ENCODE measurements at regions not wholly inside any gene's neighbourhood (a gene's known extent, or its start where the extent isn't known, plus 50 kb on each side); places are given as distances from the start of the nearest gene placed in this dataset.

DNA sequence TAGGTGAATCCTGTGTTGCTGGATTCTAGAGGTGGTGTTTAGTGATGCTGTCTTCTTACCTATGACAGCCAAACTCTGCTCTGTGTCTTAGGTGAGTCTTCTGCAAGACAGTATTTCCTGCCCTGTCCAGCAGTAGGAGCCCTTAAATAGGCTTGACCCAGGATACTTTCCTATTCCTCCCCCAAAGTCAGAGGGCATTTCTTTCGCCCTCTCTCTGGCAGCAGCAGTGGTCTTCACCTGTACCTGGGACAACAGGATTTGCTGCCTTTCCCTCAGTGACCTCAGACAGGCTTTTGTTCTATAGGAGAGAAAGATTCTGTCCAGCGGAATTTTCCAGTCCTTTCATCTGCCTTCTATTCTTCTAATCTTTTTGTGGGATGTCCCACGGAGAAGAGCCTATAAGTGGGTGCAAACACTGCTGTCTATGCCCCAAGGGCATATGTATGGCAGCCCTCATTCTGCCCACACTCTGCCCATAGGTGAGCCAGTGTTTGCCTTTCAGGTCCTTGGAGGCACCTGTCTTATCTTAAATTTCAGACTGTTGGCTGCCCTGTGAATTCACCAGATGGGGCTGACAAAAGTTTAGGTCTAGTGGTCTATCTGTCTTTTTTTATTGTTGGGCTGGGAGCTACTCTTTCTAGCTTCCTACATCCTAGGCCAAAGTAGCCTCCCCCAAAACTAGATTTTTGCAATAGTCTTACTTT is 177.3 kb upstream of the SPOPL start:
- no peak for DNase-seq
- Mint-ChIP-seq H3K4me1 (ENCODE audit: low read depth) (no peaks in the 10 kb centered on the region), H3K27me3 (ENCODE audit: low read depth) (no peaks in the 10 kb centered on the region), H3K9me3 (no peaks in the 10 kb centered on the region), H3K27ac (no peak overlapping the region), H3K36me3 (ENCODE audit: low read depth) (no peaks in the 10 kb centered on the region), H3K4me3 (no peak overlapping the region)
- intact Hi-C loops (cut with micrococcal nuclease), result no loop called here
- CTCF ChIA-PET, result no interaction called here

GRCh38 chr2:138327967-138328366 is 173.6 kb upstream of the SPOPL start:
- no peaks in the 10 kb centered on the region for H3K27me3 Mint-ChIP-seq (ENCODE audit: low read depth)
- no peaks in the 10 kb centered on the region for H3K9me3 Mint-ChIP-seq
- no peaks in the 10 kb centered on the region for H3K36me3 Mint-ChIP-seq (ENCODE audit: low read depth)
- no peak overlapping the region for H3K27ac Mint-ChIP-seq
- intact Hi-C loops (cut with micrococcal nuclease), result no loop called here
- CTCF ChIA-PET, result no interaction called here
- H3K4me1 Mint-ChIP-seq (ENCODE audit: low read depth), result no peaks in the 10 kb centered on the region
- H3K4me3 Mint-ChIP-seq, result no peak overlapping the region
- DNase-seq, result no peak

GRCh38 chr2:138329162-138329561 is 172.4 kb upstream of the SPOPL start:
- H3K4me1 Mint-ChIP-seq (ENCODE audit: low read depth), result no peaks in the 10 kb centered on the region
- H3K27ac Mint-ChIP-seq, result no peak overlapping the region
- intact Hi-C loops (cut with micrococcal nuclease), result no loop called here
- CTCF ChIA-PET, result no interaction called here
- no peak for DNase-seq
- no peaks in the 10 kb centered on the region for H3K36me3 Mint-ChIP-seq (ENCODE audit: low read depth)
- H3K4me3 Mint-ChIP-seq, result no peak overlapping the region
- no peaks in the 10 kb centered on the region for H3K9me3 Mint-ChIP-seq
- H3K27me3 Mint-ChIP-seq (ENCODE audit: low read depth), result no peaks in the 10 kb centered on the region

- intact Hi-C loops (cut with micrococcal nuclease), result no loop called here
- no peak overlapping the region for H3K4me3 Mint-ChIP-seq
- H3K9me3 Mint-ChIP-seq, result no peaks in the 10 kb centered on the region
- no peaks in the 10 kb centered on the region for H3K27me3 Mint-ChIP-seq (ENCODE audit: low read depth)
- H3K36me3 Mint-ChIP-seq (ENCODE audit: low read depth), result no peaks in the 10 kb centered on the region
- H3K27ac Mint-ChIP-seq, result no peak overlapping the region
- CTCF ChIA-PET, result no interaction called here
- DNase-seq, result no peak
- no peaks in the 10 kb centered on the region for H3K4me1 Mint-ChIP-seq (ENCODE audit: low read depth)
Observed at GRCh38 chr2:138329591-138329990, 172.0 kb upstream of the SPOPL start.

DNA sequence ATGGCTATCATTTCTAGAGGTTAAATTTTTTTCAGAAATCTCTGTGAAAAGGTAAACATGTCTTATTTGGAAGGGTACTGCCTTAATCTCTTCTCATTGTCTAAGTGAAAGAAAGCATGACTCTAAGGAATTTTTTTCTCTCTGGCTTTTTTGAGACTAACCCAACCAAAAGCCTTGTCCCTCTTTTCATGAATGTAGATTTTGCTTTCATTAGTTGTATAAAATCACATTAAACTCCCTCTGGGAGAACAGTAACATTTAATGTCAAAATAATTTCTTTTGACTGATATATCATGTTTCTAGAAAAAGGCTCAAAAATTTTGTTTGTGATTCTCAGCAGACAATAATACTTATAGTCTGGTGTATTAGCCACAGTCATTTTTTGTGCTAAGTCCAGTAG is 168.4 kb upstream of the SPOPL start:
- no peaks in the 10 kb centered on the region for H3K4me1 Mint-ChIP-seq (ENCODE audit: low read depth)
- no peaks in the 10 kb centered on the region for H3K36me3 Mint-ChIP-seq (ENCODE audit: low read depth)
- DNase-seq, result no peak
- CTCF ChIA-PET, result no interaction called here
- no peaks in the 10 kb centered on the region for H3K9me3 Mint-ChIP-seq
- H3K4me3 Mint-ChIP-seq, result no peak overlapping the region
- intact Hi-C loops (cut with micrococcal nuclease), result no loop called here
- H3K27me3 Mint-ChIP-seq (ENCODE audit: low read depth), result no peaks in the 10 kb centered on the region
- no peak overlapping the region for H3K27ac Mint-ChIP-seq

DNA sequence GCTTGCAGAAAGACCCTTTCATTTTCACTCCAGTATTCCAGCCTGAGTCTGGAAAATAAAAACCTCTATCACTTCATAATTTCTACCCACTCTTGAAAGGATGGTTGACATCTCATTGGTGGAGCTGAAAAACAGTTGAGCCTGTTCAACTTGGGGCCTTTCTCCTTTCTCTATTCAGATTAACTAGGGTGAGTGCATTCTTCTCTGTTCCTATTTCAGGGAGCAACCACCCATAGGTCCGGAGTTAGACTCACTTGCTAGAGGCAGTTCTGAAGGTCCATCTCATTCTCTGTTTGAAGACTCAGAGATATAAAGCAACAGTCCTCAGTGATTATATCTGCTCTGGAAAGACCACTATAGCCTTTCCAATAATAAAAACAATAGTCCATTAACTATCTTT is 167.9 kb upstream of the SPOPL start:
- DNase-seq, result no peak
- H3K4me3 Mint-ChIP-seq, result no peak overlapping the region
- no peaks in the 10 kb centered on the region for H3K9me3 Mint-ChIP-seq
- CTCF ChIA-PET, result no interaction called here
- no peak overlapping the region for H3K27ac Mint-ChIP-seq
- H3K27me3 Mint-ChIP-seq (ENCODE audit: low read depth), result no peaks in the 10 kb centered on the region
- H3K4me1 Mint-ChIP-seq (ENCODE audit: low read depth), result no peaks in the 10 kb centered on the region
- no peaks in the 10 kb centered on the region for H3K36me3 Mint-ChIP-seq (ENCODE audit: low read depth)
- intact Hi-C loops (cut with micrococcal nuclease), result no loop called here

- no peaks in the 10 kb centered on the region for H3K27me3 Mint-ChIP-seq (ENCODE audit: low read depth)
- no peaks in the 10 kb centered on the region for H3K36me3 Mint-ChIP-seq (ENCODE audit: low read depth)
- intact Hi-C loops (cut with micrococcal nuclease), result no loop called here
- no peak for DNase-seq
- CTCF ChIA-PET, result no interaction called here
- no peaks in the 10 kb centered on the region for H3K4me1 Mint-ChIP-seq (ENCODE audit: low read depth)
- no peak overlapping the region for H3K27ac Mint-ChIP-seq
- no peaks in the 10 kb centered on the region for H3K9me3 Mint-ChIP-seq
- no peak overlapping the region for H3K4me3 Mint-ChIP-seq
Observed at GRCh38 chr2:138334323-138334722, 167.2 kb upstream of the SPOPL start.

DNA sequence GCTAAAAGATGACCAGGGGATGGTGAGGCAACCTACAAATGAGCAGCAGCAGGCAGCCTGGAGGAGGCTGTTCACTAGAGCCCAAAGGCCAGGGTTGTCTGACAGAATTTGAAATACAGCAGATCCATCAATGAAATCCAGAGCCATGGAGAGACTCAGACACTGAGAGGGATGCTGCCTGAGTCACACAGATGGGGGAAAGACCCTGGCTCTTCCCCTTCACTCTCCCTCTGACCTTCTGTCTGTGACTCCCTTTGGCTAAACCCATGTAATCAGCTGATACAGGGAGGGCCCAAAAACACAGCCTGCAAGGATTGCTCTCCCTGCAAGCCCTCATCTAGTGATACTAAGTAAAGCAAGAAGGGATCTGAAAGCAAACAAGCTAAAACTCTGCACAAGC is 166.5 kb upstream of the SPOPL start:
- DNase-seq, result no peak
- H3K36me3 Mint-ChIP-seq (ENCODE audit: low read depth), result no peaks in the 10 kb centered on the region
- no peak overlapping the region for H3K4me3 Mint-ChIP-seq
- intact Hi-C loops (cut with micrococcal nuclease), result no loop called here
- no peaks in the 10 kb centered on the region for H3K27me3 Mint-ChIP-seq (ENCODE audit: low read depth)
- CTCF ChIA-PET, result no interaction called here
- H3K27ac Mint-ChIP-seq, result no peak overlapping the region
- H3K4me1 Mint-ChIP-seq (ENCODE audit: low read depth), result no peaks in the 10 kb centered on the region
- no peaks in the 10 kb centered on the region for H3K9me3 Mint-ChIP-seq

DNA sequence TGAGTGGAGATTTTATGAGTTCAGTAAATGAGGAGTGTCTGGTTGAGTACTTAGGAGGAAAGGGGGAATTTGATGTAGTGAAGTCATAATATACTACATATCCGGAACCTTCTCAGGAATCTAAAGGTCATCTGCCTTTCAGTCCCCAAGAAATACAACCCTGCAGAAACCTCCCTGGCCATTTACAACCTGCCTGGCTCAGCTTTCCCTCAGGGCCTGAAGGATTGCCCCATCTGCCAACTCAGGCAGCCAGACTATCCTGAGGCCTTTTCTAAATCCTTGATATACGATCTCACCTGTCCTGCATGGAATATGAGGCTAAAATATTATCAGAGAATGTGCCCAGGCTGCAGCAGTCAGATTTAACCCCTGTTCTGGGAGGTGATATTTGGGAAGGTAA is 165.4 kb upstream of the SPOPL start:
- CTCF ChIA-PET, result no interaction called here
- Mint-ChIP-seq H3K27me3 (ENCODE audit: low read depth) (no peaks in the 10 kb centered on the region), H3K36me3 (ENCODE audit: low read depth) (no peaks in the 10 kb centered on the region), H3K9me3 (no peaks in the 10 kb centered on the region), H3K4me1 (ENCODE audit: low read depth) (no peaks in the 10 kb centered on the region), H3K4me3 (no peak overlapping the region), H3K27ac (no peak overlapping the region)
- DNase-seq, result no peak
- intact Hi-C loops (cut with micrococcal nuclease), result no loop called here

DNA sequence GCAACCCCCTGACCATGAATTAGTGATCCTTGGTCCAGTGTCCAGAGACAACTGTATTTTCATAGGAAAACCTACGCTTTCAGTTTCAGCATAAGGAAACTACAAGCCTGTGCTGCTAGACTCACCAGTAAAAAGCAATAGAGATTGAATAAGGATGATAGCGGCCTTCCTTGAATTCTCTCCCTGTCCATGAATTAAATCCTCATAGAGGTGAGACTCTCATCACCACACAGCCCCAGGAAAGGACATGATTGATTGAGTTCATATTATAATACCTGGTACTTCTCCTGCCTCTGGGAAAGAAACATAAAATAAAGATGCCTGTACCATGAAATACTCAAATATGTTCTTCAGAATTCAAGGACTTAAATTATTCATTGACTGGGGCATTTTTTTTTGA is 146.3 kb upstream of the SPOPL start:
- no peak overlapping the region for H3K4me3 Mint-ChIP-seq
- H3K36me3 Mint-ChIP-seq (ENCODE audit: low read depth), result no peaks in the 10 kb centered on the region
- H3K27me3 Mint-ChIP-seq (ENCODE audit: low read depth), result peaks cover 3% of the 10 kb centered on the region
- H3K4me1 Mint-ChIP-seq (ENCODE audit: low read depth), result no peaks in the 10 kb centered on the region
- intact Hi-C loops (cut with micrococcal nuclease), result no loop called here
- H3K9me3 Mint-ChIP-seq, result no peaks in the 10 kb centered on the region
- H3K27ac Mint-ChIP-seq, result no peak overlapping the region
- no peak for DNase-seq
- CTCF ChIA-PET, result no interaction called here

DNA sequence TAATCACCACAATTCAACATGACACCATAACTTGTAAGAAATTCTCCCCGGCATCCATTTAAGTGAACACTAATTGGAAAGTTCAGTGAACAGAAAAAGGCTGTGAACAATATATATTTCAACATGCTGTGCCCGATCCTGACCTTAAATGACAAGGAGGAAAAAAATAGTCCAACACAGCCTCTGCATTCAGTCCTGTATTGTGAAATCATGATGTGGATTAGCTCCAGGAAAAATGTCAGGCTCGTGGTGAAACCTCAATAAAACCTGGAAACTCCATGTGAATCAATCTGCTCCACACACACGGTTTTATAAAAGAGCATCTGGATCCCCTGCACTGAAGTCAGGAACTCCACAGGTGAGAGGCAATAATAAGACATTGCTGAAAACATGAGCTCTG is 145.4 kb upstream of the SPOPL start:
- intact Hi-C loops (cut with micrococcal nuclease), result no loop called here
- CTCF ChIA-PET, result no interaction called here
- Mint-ChIP-seq H3K27me3 (ENCODE audit: low read depth) (peaks cover 3% of the 10 kb centered on the region), H3K36me3 (ENCODE audit: low read depth) (no peaks in the 10 kb centered on the region), H3K27ac (no peak overlapping the region), H3K4me3 (no peak overlapping the region), H3K9me3 (no peaks in the 10 kb centered on the region), H3K4me1 (ENCODE audit: low read depth) (no peaks in the 10 kb centered on the region)
- no peak for DNase-seq

DNA sequence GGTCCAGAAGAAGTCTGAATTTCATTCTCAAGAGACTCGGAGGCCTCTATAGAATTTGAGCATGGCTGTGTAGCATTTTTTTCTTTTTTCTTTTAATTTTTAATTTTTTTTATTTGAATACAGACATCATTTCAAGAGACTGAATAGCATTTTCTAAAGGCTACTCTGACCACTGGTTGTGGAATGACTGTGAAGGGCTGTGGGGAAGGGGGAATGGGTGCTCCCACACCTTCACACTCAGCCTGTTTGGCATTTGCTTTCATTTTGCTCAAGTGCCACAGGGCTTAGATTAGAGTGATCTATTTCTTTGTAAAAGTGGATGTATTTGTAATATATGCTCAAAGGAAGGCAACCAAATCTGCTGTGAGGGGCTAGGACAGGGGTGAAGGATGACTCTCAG is 142.0 kb upstream of the SPOPL start:
- Mint-ChIP-seq H3K27ac (no peak overlapping the region), H3K4me3 (no peak overlapping the region), H3K4me1 (ENCODE audit: low read depth) (no peaks in the 10 kb centered on the region), H3K36me3 (ENCODE audit: low read depth) (no peaks in the 10 kb centered on the region), H3K9me3 (no peaks in the 10 kb centered on the region), H3K27me3 (ENCODE audit: low read depth) (no peaks in the 10 kb centered on the region)
- intact Hi-C loops (cut with micrococcal nuclease), result no loop called here
- DNase-seq, result no peak
- CTCF ChIA-PET, result no interaction called here

GRCh38 chr2:138364554-138365162 is 136.9 kb upstream of the SPOPL start:
- Mint-ChIP-seq H3K9me3 (no peaks in the 10 kb centered on the region), H3K4me1 (ENCODE audit: low read depth) (no peaks in the 10 kb centered on the region), H3K36me3 (ENCODE audit: low read depth) (no peaks in the 10 kb centered on the region), H3K27me3 (ENCODE audit: low read depth) (no peaks in the 10 kb centered on the region), H3K4me3 (no peak overlapping the region), H3K27ac (no peak overlapping the region)
- intact Hi-C loops (cut with micrococcal nuclease), result no loop called here
- CTCF ChIA-PET, result interaction anchor here (0.6 kb wide), 2 partner anchors 22 to 351 kb away, joined by 3 read pairs; no protein-coding TSS in a partner anchor
- DNase-seq, result no peak

Data from activated naive CD4-positive, alpha-beta T cell treated with anti-CD3 and anti-CD28 coated beads for 36 hours (primary cell).